ENCODE measurements at regions not wholly inside any gene's neighbourhood (a gene's known extent, or its start where the extent isn't known, plus 50 kb on each side); places are given as distances from the start of the nearest gene placed in this dataset.
"Not testable (repeated sequence)": the region's sequence is repeated elsewhere in the genome, so short reads cannot be mapped to it uniquely, and the experiment has no call there.

DNA sequence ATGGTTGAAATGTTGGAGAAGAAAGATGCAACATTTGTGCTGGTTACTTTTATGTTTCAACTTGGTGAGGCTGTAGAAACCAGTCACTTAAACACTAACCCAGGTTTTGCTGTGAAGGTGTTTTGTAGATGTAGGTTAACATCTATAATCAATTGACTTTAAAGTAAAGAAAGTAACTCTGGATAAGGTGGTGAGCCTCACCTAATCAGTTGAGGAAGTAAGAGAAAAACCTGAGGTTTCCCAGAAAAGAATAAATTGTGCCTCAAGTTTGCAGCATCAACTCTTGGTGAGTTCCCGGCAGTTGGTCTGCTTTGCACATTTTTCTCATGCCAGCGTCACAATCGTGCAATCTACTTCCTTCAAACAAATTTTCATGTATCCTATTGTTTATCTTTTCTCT, 673.4 kb downstream of the QKI start:
- no peak for DNase-seq (ENCODE audit: low read depth in 4 of 4, low spot score in 1 of 4)

DNA sequence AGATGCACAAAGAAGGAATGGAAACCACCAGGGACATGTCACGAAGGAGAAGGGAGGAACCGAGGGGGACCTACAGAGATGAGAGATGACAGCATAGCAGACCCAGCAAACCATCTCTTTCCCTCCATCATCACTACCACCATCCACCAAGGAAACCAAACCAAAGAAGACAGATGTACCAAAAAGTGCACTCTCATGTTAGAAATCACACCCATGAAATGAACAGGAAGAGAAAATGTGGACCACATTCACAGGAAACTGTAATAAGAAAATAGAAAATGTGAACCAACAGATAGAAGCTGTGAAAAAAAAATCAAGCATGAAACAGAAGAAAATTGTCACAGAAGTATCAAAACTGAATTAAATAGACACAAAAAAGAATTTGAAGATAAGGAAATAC, 672.7 kb downstream of the QKI start:
- DNase-seq (ENCODE audit: low read depth in 4 of 4, low spot score in 1 of 4): no peak

DNA sequence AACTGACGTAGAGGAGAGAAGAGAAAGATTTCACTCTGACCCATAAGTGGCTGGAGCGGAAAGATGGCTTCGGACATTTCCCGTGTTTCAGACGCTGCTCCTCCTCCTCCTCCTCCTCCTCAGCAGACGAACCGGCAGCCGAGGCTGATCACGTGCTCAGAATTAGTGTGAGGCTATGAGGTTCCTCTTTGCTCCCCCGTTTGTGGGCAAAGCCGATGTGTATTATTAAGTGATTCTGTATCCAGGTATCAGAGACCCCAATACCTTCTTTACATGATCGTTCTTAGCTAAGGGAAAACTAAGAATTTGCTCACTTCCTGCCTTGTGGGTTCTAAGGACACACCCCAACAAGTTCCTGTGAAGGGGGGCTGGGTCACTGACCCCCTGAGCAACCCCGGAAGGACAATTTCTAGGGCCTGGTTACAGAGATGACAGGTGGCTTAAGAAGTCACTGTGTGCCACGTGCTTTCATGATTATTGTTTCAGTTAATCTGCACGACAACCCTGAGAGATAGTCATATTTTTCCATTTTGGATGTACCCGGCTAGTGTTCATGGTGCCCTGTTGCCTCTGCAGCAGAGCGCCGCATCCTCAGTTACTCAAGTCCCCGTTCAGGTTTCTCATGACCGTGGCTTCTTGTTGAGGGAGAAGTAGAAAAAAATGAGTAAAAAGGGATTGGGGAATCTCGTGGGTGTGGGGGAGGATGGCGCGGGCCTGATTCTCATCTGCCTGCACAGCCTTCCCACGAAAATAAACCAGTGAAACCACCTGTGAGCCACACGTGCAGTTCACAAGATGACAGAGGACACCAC, 671.8 kb downstream of the QKI start:
- no peak for DNase-seq (ENCODE audit: low read depth in 4 of 4, low spot score in 1 of 4)

DNA sequence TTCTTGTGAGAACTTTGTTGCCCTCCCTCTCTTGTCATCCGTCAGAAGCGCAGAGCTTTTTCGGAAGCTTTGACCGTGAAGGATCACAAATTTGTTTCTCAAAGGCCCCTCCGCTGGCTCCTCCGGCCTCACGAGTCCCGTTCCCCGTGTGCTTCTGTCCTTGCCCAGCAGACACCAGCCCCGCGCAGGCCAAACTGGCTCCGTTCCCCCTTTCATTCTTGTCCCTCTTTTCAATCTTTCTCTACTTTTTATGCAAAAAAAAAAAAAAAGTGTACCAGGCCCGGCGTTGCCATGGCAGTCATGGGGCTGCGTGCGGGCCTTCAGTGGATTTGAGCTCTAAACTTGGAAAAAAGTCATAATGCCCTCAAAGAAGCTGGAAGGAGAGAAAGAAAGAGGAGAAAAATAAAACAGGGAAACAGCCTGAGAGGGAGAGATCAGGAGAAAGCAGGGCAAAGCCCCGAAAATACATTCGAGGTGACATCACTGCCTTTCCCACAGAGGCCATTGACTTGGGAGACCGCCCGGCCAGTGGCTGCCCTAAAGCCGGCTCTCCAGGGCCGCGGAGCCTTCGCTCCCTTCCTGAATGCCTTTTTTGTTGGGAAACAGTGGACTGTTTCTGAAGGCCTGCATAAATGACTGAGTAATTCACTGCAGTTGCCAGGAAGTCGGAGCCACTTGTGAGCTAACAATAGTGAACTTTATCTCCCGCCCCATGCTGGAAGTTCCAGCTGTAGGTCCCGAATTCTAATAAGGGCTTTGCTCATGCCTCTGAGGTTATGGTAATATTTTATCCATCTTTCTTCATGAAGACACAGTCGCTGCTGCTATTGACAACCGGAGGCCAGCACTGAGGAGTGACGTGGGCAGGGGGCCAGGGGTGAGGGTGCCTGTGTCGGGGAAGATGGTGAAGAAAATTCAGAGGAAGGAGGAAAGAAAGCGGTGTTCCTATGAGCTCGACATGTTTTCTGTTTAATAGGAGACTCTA, 670.9 kb downstream of the QKI start:
- DNase-seq (ENCODE audit: low read depth in 4 of 4, low spot score in 1 of 4): no peak

DNA sequence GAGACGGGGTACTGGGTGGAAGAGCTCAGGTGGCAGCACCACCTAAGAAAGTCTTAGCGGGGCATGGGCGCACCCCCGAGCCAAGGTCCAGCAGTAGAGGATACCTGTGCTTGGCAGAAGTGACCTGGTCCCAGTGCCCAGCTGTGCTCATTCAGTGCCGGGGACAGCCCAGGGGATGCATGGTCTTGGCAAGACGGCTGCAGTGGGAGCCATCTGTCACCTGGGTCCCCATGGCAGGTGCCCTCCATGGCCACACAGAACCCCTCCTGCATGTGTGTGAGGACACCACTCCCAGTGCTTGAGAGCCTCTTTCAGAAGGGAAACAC, 664.7 kb downstream of the QKI start:
- DNase-seq (ENCODE audit: low read depth in 4 of 4, low spot score in 1 of 4): no peak

DNA sequence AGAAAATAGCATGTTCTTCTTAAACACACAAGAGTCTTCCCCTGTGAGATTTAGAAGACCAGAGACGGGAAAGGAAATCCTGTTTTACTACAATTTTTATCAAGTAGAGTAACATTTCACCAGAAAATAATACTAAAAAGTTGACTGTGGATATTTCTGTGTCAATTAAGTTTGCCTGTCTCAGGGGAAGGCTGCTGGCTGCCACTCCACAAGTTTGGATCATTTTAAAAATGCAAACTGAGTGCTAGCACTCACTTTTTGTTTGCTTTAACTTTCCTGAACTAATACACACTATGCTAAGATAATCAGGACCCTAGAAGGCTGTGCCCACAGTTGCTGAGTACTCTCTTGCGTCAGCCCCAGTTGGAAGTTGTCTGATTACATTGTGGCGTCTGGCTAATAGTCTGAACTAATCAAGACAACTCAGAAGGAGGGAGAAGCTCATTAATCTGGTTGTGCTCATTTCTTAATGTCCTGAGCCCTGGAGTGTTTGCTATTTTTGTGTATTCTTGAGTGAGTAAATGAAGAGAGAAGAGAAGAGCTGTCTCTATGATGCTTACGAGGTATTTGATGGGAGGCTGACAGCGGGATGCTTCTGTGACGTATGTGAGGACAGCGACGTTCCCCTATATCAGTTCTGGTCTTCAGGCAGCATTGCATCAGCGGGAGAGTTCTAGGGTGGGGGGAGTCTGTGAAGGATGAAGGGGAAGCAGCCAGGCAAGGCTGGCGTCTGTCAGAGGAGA, 664.2 kb downstream of the QKI start:
- DNase-seq (ENCODE audit: low read depth in 4 of 4, low spot score in 1 of 4): no peak

DNA sequence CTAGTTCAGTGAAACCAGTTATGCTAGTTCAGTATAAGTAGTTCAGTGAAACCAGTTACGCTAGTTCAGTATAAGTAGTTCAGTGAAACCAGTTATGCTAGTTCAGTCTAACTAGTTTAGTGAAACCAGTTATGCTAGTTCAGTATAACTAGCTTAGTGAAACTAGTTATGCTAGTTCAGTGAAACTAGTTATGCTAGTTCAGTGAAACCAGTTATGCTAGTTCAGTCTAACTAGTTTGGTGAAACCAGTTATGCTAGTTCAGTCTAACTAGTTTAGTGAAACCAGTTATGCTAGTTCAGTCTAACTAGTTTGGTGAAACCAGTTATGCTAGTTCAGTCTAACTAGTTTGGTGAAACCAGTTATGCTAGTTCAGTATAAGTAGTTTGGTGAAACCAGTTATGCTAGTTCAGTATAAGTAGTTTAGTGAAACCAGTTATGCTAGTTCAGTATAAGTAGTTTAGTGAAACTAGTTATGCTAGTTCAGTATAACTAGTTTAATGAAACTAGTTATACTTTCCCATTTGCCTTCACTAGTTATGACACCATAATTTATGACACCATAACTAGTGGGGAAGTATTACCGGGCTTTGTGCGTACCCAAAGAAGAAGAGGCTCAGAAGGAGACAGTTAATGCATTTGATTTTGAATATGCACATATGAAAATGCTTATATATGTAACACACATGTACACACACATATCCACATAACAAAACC, 662.5 kb downstream of the QKI start:
- not testable (repeated sequence) for DNase-seq (ENCODE audit: low read depth in 4 of 4, low spot score in 1 of 4)

DNA sequence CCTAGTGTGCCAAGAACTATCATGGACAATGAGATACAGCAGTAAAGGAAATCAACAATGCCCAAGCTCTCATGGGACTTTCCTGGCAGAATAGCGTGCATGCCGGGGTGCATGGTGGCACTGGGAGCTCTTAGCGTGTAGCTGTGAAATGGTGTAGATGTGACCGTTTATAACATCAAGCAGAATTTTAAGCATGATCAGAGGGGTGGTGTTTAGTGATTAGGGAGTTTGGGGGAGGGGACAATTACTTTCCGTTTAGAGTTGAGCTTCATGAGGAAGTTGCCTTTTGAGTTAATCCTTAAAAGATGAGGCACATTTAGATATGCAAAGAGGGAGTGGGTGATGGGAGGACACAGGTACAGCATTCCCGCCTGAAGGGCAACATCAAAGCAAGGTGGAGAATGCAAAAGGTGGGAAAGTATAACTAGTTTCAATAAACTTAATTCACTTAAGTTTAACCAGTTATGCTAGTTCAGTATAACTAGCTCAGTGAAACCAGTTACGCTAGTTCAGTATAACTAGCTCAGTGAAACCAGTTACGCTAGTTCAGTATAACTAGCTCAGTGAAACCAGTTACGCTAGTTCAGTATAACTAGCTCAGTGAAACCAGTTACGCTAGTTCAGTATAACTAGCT, 661.6 kb downstream of the QKI start:
- no peak for DNase-seq (ENCODE audit: low read depth in 4 of 4, low spot score in 1 of 4)

DNA sequence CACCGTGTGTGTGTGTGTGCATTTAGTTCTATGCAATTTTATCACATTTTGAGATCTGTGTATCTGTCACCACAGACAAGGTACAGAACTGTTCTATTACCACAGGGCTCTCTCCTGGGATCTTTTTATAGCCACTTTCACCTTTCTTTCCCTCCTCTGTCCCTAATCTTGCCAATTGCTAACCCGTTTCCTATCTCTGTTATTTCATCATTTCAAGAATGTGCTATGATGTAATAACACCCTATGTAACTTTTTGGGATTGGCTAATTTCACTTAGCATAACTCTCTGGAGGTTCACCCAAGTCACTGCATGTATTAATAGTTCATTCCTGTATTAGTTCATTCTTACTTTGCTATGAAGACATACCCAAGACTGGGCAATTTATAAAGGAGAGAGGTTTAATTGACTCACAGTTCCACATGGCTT, 657.7 kb downstream of the QKI start:
- DNase-seq (ENCODE audit: low read depth in 4 of 4, low spot score in 1 of 4): no peak

DNA sequence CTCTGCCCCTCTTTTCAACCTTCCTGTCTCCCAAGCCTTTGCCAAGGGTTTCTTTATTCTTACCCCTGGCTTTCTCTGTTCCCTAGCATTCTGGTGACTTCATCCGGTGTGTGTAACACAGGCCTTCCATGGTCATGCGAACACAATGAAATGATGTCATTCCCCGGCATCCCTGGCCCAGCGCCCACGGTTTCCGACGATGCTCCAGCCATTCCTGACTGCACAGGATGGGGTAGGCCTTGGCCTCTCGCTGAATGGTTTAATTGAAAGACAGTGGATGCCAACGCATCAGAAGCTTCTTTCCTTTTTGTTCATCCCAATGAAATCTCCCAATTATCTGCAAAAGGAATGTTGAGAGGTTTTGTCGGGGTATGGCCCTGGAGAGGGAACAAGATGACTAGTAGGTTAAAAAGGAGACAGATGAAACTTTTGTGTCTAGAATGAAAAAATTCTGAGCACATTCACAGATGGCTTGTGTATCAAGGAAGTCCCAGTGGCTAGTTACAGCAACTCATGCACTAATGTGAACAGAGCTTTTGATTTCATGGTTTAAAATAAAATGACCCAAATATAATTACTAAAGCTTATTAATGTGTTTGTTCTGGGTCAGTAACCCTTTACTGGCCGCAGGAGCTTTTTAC, 655.0 kb downstream of the QKI start:
- DNase-seq (ENCODE audit: low read depth in 4 of 4, low spot score in 1 of 4): no peak

DNA sequence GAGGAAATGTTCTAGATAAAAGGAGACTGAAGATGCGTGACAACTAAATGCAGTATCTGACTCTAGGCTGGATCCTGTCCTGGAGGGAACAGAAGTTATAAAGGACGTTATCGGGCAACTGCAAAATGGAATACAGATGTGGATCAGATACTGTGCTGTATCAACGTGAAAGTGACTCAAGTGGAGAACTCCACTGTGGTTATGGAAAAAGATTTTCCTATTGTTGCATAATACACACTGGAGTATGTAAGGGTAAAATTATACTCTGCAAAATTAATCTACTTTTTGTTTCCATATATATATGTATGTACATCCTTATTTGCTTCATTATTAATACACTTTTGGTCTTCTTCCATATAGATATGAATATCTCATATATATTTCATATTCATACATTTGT, 654.0 kb downstream of the QKI start:
- no peak for DNase-seq (ENCODE audit: low read depth in 4 of 4, low spot score in 1 of 4)

DNA sequence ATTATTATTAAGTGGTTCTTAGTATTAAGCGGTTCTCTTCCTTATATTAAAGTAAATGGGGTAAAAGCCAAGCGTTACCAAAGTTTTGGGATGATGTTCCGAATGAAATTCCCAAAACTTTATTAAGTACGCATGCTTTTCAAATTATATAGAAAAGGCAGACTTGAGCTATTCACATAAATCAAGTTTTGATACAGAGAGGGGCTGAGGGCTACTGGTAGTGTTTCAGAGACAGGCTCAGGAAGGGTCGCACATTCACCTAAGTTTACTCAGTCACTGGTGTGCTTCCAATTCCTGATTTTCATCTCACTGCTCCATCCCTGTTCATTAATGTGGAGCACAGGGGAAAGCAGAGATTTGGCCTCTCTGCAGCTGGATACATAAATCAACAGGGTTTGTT, 652.2 kb downstream of the QKI start:
- DNase-seq (ENCODE audit: low read depth in 4 of 4, low spot score in 1 of 4): no peak

DNA sequence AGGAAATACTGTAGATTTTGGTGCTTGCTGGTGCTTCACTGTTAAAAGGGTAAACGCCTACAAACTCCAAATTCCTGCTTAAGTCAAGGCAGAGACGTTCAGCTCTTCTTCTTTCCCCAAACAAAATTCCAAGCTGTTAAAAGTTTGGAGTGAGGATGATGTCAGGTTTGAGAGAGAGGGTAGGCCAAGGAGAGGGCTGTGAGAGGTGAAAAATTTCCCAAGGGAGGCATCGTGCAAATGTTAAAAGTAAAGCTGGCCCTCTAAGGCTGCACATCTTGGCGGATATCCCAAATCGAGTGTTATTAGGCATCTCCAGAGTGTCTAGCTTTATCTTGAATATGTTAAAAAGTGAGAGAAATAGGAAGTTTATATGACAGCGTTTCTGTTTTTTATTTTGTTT, 651.8 kb downstream of the QKI start:
- no peak for DNase-seq (ENCODE audit: low read depth in 4 of 4, low spot score in 1 of 4)

DNA sequence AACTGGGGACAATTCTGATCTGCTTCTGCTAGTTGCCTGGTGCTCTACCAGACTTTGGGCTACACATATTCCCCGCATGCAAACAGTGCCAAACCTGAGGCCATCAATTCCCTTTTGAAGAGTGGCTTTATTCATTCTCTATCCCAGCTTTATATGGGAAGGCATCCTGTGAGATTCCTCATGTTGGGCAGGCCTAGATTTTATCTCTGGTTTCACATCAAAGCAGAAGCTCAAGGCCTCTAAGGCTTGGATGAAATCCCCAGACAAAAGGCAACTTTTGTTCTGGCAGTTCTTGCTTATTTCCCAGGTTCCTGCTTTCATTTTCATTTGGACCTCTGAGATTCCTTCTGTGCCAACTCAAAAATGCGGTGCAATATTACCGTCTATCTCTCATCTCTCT, 648.8 kb downstream of the QKI start:
- no peak for DNase-seq (ENCODE audit: low read depth in 4 of 4, low spot score in 1 of 4)

DNA sequence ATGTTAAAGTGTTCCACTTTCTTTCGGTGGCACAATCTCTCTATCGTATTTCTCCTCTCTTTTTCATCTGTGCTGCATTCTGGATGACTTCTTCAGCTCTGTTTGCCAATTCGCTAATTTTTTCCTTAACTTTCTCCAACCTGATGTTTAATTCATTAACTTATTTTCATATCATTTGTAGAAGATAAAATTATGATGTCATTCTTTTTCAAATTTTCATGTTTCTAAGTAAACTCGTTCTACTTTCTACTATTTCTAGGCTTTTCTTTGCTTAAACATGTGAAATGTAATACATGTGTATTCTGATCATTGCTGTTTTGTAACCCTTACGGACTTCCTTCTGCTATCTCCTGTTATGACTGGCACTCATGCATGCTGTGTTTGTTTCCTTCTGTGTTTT, 648.4 kb downstream of the QKI start:
- no peak for DNase-seq (ENCODE audit: low read depth in 4 of 4, low spot score in 1 of 4)

DNA sequence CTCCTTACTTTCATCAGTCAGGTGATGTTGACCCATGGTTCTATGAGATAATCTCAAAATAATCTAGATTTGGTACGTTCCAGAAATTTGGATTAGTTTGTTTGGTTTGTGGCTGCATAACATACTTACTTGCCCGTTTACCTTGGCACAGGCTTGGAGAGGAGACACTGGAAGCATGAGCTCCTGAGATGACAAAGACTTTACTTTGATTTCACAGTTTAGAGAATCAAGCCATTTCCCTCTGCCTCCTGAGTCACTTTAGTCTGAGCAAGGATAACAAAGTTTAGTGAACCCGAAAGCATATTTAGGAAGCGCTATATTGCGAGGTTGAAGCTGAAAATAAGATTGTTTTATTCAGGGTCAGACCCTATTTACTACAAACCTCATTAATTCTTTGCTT, 643.4 kb downstream of the QKI start:
- no peak for DNase-seq (ENCODE audit: low read depth in 4 of 4, low spot score in 1 of 4)

DNA sequence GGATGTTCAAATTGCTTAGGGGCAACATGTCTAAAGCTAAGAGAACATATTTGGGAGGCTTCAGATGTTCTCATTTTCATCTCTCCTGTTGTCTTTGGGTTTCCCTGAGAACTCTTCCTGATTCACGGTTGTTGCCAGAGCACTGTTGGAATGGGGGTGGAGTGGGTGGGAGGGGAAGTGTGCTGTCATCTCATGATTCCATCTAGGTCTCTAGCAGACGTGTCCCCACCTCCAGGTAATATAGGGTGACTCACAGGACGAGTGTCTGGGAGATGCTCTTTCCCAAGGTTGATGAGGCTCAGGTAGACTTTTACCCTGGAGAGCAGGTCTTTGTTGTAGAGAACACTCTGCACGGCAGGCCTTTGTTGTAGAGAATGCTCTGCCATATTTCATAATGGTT, 636.9 kb downstream of the QKI start:
- DNase-seq (ENCODE audit: low read depth in 4 of 4, low spot score in 1 of 4): no peak

DNA sequence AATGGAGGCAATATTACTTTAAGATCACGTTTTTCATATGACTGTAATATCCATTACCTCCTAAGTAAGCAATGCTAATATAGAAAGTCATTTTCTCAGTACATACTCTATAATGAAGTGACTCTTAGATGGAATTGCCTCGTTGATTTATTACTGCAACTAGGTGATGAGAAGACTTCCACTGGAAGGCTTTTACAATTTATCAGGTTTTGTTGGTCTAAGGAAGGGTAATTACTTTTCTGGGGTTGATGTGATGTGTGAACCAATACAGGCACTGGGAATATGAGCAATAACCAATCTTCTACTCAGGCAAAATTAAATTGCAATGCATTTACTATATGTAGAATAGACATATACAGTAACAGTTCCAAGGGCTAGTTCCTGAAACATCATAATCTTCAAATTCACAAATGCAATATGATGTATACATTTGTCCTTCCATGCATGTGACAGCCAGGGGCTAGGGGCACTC, 635.0 kb downstream of the QKI start:
- DNase-seq (ENCODE audit: low read depth in 4 of 4, low spot score in 1 of 4): no peak

DNA sequence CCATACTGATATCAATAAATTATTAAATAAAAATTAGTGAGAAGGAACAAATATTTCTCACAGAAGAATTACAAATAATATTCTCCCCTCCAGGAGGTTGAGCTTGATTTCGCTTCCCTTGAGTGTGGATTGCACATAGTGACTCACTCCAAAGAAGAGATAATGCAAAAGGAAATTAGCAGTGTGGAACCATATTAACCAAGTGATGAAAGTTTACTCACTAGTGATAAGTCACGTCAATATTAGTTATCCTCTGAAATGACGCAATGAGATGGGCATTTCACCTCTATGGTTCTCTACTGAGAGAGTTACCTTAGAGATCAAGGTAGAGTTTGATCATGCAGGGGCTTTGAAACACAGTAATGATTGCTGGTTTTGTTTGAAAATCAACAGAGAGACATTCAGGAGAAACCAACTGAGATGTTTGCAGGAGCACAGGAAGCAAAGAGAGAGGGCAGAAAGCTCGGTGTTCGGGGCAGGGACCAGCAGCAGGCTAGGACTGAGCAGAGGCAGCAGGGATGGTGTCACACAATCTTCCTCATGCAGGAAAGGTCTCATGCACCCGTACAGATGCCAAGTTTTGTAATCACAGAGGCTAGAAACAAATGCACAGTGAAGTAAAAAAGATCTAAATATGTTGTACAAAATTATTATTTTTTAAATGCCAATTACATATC, 634.5 kb downstream of the QKI start:
- no peak for DNase-seq (ENCODE audit: low read depth in 4 of 4, low spot score in 1 of 4)
